H1 (cell line): ENCODE measurements at regions not wholly inside any gene's neighbourhood (a gene's known extent, or its start where the extent isn't known, plus 50 kb on each side); places are given as distances from the start of the nearest gene placed in this dataset.

Experiments
- BRCA1 ChIP-seq: IDR thresholded peaks from 2 replicates; pipeline ENCODE4 v1.6.1; 2012; ENCODE audit warnings: low read depth, low read length, improper control_type of control experiment
- CHD2 ChIP-seq: IDR thresholded peaks from 2 replicates; pipeline ENCODE4 v1.6.1; 2012; ENCODE audit warnings: low read length, improper control_type of control experiment
- CTCF ChIP-seq, 3 experiments: IDR thresholded peaks; 1 replicate in 2 of 3; 2 replicates in 1 of 3; pipeline versions ENCODE4 v1.5.1 to v1.6.1; 2011; ENCODE audit warnings: low read length in 3 of 3, mild to moderate bottlenecking in 3 of 3, inconsistent platforms in 2 of 3, low read depth in 1 of 3, moderate library complexity in 1 of 3; ENCODE audit not compliant: insufficient read depth in 1 of 3; ENCODE audit errors: control extremely low read depth in 1 of 3

DNA sequence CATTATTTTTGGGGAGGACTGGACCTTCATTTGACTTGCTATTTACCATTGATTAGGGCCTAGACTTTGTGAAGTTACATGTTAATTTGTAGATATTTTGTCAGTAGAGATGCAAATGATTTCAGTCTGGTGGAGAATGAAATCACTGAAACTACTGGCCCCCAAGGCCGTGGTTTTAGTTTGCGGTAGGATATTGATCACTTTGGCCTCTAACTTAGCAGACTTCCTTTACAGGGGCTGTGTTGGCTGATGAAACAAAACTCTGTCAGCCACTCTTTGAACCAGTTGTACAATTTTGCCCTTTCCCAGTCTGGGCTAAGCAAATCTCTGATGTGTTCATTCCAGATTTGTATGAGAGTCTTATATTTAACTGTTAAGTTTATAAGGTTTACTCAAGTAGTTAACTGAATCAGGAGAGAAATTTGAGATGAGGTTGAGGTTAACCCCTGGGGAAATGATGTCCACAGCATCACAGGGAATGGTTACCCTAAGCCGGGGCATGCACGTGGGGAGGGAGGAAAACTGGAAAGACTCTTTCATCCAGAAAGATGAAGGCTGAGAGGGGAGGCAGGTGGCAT, 105.7 kb upstream of the INSIG1 start (continued):
- TF ChIP-seq CTCF (IDR thresholded peaks at IDR 0.05; ENCODE audit: control extremely low read depth in 1 of 3, insufficient read depth in 1 of 3, low read depth in 1 of 3, low read length in 3 of 3) (no peak), CHD2 (no peak), BRCA1 (no peak)
- TF ChIP-seq, all 59 proteins: peak for 0
